GM19395 (cell line): ENCODE measurements at regions not wholly inside any gene's neighbourhood (a gene's known extent, or its start where the extent isn't known, plus 50 kb on each side); places are given as distances from the start of the nearest gene placed in this dataset.
A peak's percentile ranks its signal among the peaks of the same experiment; 100 is the strongest.
"Not testable (repeated sequence)": the region's sequence is repeated elsewhere in the genome, so short reads cannot be mapped to it uniquely, and the experiment has no call there.

Experiments used
- ATAC-seq: cut with Tn5 transposase; IDR thresholded peaks from one replicate; pipeline ENCODE4 v1.9.1; 2021; ENCODE audit warnings: mild to moderate bottlenecking, moderate library complexity; ENCODE audit not compliant: unreplicated experiment

GRCh38 chr7:98771519-98771918, 98.3 kb downstream of the TMEM130 start:
- ATAC-seq: no peak

- no peak for ATAC-seq
Observed at GRCh38 chr7:98771941-98772603, 97.7 kb downstream of the TMEM130 start.

GRCh38 chr7:98774884-98775283, 94.9 kb downstream of the TMEM130 start:
- ATAC-seq: no peak

GRCh38 chr7:98777051-98777450, 92.8 kb downstream of the TMEM130 start:
- no peak for ATAC-seq

GRCh38 chr7:98778421-98778820, 91.4 kb downstream of the TMEM130 start:
- no peak for ATAC-seq

GRCh38 chr7:98779800-98780587, 89.8 kb downstream of the TMEM130 start:
- ATAC-seq: no peak

GRCh38 chr7:98784216-98784785, 85.5 kb downstream of the TMEM130 start:
- ATAC-seq: no peak

- ATAC-seq: no peak
Observed at GRCh38 chr7:98785929-98786571, 83.8 kb downstream of the TMEM130 start.

- ATAC-seq: no peak
Observed at GRCh38 chr7:98788966-98789365, 80.8 kb downstream of the TMEM130 start.

- ATAC-seq: not testable (repeated sequence)
Observed at GRCh38 chr7:98794453-98794852, 75.4 kb downstream of the TMEM130 start.

GRCh38 chr7:98795741-98796493, 73.9 kb downstream of the TMEM130 start:
- ATAC-seq: peak; percentile 94
